Muscle of arm (tissue), 1 donor: ENCODE measurements at regions not wholly inside any gene's neighbourhood (a gene's known extent, or its start where the extent isn't known, plus 50 kb on each side); places are given as distances from the start of the nearest gene placed in this dataset.

ENCODE experiments used
- DNase-seq: peaks from one replicate; pipeline ENCODE4 v3.0.0-alpha.2; 2013

- no peak for DNase-seq
Observed at GRCh38 chr5:115402822-115403577, 106.5 kb upstream of the CCDC112 start.

GRCh38 chr5:115402092-115402491, 105.6 kb upstream of the CCDC112 start:
- DNase-seq: no peak

GRCh38 chr5:115398719-115399118, 102.3 kb upstream of the CCDC112 start:
- DNase-seq: no peak

DNA sequence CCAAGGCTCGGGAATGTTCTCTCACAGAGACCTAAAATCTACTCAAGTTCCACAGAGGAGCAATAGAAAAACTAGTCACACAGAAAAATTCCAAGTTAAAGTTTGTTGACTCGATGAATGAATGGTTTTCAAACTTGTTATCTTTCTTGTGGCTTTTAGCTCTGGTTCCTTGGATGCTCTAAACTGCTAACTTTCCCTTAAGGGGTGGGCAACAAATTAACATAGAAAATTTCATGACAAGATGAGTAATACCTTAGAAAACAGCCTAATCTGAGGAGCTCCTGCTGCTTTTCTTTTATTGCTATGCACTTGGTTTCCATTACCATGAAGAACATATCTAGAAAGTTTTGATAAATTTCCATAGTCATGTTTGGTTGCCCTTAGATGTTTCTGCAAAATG, 100.2 kb upstream of the CCDC112 start:
- no peak for DNase-seq

GRCh38 chr5:115396081-115396480, 99.6 kb upstream of the CCDC112 start:
- DNase-seq: no peak

GRCh38 chr5:115394531-115394930, 98.1 kb upstream of the CCDC112 start:
- no peak for DNase-seq

- no peak for DNase-seq
Observed at GRCh38 chr5:115393239-115393638, 96.8 kb upstream of the CCDC112 start.

- no peak for DNase-seq
Observed at GRCh38 chr5:115392611-115393010, 96.2 kb upstream of the CCDC112 start.

DNA sequence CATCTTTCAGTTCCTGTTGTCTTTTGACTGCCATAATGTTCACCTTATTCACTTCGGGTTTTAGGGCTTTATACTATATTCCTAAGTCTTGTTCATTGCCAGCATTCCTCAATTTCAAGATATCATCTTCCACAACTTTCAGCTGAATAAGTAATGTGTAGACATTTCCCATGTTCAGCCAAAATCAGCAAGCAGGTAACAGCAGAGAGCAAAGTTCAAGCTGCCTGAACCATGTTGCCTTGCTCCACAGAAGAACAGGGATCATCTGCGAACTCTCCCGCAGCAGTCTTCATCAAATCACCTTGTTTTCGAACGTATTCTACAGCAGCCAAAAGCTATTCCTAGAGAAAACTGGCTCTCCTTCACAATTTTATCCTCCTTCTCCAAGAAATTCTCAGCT, 95.3 kb upstream of the CCDC112 start:
- no peak for DNase-seq

DNA sequence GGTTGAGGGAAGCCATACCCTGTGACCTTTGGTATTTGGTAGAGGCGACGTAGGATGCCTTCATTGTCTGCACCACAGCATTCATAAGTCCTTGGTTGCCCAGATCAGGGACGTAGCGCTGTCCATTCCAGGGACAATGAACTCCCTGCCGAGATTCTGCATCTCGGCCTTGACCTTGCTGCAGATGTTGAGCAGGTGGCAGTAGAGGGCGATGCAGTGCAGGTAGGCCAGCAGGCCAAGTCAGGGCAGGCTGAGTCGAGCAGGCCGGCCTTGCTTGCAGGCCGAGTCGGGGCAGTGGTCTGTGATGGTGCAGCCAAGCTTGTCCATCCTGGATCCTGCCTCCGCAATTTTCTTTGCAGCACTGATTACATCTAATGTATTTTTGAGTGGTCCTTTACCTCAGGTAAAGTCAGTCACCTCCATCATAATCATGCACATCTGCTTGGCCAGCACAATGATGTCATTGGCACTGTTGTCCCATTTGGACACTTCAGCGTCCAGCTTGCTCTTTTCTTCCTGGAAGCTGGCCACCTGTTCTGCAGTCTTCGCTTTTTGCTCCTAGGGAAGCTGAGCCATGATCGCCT, 93.4 kb upstream of the CCDC112 start:
- DNase-seq: no peak

DNA sequence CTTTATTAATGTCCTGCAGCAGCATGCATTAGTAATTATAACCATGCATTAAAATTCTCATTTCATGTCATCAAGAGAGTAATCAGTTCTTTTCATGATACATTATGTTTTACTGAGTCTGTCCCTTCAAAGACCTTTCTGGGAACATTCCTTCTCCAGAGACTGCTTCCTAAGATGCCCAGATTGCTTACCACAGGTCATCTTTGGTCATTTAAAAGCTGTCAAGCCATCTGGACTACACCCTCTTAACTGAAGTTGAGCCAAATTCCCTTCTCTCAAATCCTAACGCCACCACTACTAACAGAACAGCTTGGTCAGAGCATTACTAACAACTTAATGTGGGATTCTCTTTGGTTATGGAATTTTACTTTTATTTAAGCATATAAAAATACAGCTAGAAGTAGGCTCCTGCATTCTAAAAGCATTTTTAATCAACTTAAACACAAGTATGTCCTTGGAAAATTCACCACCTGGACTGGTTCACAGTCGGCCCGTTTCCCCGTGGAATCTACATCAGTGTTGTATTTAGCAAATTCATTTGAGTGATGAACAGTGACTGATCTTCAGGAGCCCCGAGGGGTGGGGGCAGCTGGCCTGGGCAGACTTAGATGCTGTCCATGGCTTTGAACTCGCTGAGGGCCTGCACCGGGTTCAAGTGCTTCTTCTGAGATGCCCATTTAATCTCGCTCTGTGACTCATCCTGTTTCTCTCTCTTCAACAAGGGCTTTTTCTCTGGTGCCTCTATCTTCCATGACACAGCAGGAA, 92.8 kb upstream of the CCDC112 start:
- no peak for DNase-seq

GRCh38 chr5:115388240-115388639, 91.8 kb upstream of the CCDC112 start:
- DNase-seq: no peak

GRCh38 chr5:115387816-115388215, 91.4 kb upstream of the CCDC112 start:
- no peak for DNase-seq

- no peak for DNase-seq
Observed at GRCh38 chr5:115386657-115387056, 90.2 kb upstream of the CCDC112 start.

GRCh38 chr5:115384587-115385375, 88.3 kb upstream of the CCDC112 start:
- no peak for DNase-seq

DNA sequence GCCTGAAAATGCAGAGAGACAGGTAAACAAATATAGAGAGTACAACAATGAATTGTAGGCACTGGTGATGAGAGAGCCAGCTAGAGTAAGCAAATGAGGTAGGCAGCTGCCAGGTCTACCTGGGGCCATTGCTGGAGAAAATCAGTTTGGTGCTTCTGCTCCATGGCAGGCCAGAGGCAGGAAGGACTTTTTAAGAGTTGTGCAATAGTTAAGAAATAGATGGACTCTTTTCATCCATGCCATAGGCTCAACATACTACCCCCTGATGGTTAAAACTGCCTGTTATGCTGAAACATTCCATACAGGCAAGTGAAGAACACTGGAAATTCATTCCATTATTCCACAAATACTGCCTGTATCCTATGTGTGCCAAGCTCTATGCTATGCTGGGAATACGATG, 86.5 kb upstream of the CCDC112 start:
- DNase-seq: no peak

DNA sequence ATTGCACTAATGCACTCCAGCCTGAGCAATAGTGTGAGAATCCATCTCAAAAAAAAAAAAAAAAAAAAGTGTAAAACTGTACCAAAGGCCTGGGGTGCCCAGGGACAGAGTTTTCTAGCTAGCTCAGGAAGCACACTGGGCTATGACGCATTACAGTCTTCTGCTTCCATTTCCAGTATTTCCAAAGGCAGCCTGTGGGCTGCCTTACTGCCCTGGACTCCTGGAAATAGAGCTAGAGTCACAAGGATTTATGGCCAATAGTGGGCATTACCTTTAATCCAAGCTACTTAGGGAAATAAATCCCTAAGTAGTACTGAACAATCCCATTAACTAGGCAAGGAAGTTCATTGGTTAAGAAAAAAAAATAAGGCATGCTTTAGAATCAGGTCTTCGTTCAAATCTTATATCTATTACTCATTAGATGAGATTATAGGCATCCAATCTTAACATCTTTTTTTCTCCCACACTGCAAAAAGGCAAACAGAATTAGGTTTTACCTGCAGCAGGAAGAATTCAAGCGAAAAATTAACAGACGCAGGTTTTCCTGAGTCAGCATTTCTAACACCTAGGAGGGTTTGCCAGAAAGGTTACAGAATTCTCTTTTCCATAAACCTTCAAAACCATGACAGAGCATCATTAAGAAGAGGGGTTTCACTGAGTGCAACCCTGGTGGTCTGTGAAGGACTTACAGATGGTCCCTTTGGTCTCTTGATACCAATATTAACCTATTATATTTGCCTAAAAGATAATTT, 85.6 kb upstream of the CCDC112 start:
- no peak for DNase-seq

GRCh38 chr5:115379622-115380344, 83.3 kb upstream of the CCDC112 start:
- DNase-seq: no peak

DNA sequence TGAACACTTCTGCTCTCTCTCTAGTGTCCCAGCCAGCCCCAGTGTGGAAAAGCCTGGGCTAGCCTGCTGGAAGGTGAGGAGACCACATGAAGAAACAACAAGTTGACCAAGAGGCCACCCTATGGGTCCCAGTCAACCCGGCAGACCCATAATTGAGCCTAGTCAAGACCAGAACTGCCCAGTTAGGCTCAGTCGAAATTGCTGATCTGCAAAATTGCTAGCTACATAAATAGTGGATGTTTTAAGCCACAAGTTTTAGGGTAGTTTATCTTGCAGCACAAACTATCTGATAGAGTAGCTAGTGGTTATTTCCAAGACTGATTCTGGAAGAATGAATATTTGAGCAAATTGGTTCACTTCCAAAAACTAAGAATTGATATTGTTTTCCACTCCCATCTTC, 82.3 kb upstream of the CCDC112 start:
- DNase-seq: no peak

- peak; percentile 48 for DNase-seq
Observed at GRCh38 chr5:115377468-115378217, 81.2 kb upstream of the CCDC112 start.
